ENCODE measurements at regions not wholly inside any gene's neighbourhood (a gene's known extent, or its start where the extent isn't known, plus 50 kb on each side); places are given as distances from the start of the nearest gene placed in this dataset.

GRCh38 chr19:34305221-34306083 is 51.1 kb downstream of the GARRE1 start:
- DNase-seq (ENCODE audit: low spot score) (no peak), ATAC-seq (ENCODE audit: low read depth) (no peak)
- Histone ChIP-seq H3K36me3 (ENCODE audit: low read depth) (peaks cover 15% of the 10 kb centered on the region), H3K9me3 (ENCODE audit: severe bottlenecking) (no peaks in the 10 kb centered on the region), H3K27me3 (ENCODE audit: insufficient read depth, poor library complexity, severe bottlenecking) (no peaks in the 10 kb centered on the region), H3K4me1 (ENCODE audit: insufficient read depth, poor library complexity, severe bottlenecking) (no peaks in the 10 kb centered on the region), H3K4me3 (ENCODE audit: severe bottlenecking) (no peak overlapping the region), H3K27ac (ENCODE audit: poor library complexity, severe bottlenecking) (no peak overlapping the region)
- TF ChIP-seq, protein P1, sequence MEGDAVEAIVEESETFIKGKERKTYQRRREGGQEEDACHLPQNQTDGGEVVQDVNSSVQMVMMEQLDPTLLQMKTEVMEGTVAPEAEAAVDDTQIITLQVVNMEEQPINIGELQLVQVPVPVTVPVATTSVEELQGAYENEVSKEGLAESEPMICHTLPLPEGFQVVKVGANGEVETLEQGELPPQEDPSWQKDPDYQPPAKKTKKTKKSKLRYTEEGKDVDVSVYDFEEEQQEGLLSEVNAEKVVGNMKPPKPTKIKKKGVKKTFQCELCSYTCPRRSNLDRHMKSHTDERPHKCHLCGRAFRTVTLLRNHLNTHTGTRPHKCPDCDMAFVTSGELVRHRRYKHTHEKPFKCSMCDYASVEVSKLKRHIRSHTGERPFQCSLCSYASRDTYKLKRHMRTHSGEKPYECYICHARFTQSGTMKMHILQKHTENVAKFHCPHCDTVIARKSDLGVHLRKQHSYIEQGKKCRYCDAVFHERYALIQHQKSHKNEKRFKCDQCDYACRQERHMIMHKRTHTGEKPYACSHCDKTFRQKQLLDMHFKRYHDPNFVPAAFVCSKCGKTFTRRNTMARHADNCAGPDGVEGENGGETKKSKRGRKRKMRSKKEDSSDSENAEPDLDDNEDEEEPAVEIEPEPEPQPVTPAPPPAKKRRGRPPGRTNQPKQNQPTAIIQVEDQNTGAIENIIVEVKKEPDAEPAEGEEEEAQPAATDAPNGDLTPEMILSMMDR (IDR thresholded peaks at IDR 0.05; ENCODE audit: poor library complexity, severe bottlenecking): no peak

DNA sequence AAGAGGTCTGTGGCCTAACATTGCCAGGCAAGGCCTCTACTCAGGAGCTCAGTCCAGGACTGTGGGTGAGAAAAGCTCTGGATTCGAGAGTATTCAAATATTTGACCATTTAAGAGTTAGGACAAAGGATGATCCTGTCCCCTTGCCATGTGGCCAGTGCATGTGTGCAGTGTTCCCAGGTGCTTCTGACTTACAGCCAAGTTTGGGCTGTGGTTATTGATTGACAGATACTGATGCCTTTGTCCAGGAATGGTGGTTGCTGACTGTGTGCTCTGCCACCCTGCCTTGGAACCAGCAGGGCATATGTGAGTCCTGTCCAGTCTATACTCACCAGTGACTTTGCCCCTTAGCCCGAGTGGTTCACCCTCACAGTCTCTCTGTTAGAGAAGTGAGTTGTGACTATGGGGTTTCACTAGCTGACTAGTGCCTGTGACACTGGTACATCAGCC is 51.9 kb downstream of the GARRE1 start:
- no peak for ATAC-seq (ENCODE audit: low read depth)
- Histone ChIP-seq H3K27ac (ENCODE audit: poor library complexity, severe bottlenecking) (no peak overlapping the region), H3K4me3 (ENCODE audit: severe bottlenecking) (no peak overlapping the region), H3K4me1 (ENCODE audit: insufficient read depth, poor library complexity, severe bottlenecking) (no peaks in the 10 kb centered on the region), H3K9me3 (ENCODE audit: severe bottlenecking) (no peaks in the 10 kb centered on the region), H3K27me3 (ENCODE audit: insufficient read depth, poor library complexity, severe bottlenecking) (no peaks in the 10 kb centered on the region), H3K36me3 (ENCODE audit: low read depth) (peaks cover 15% of the 10 kb centered on the region)
- no peak for DNase-seq (ENCODE audit: low spot score)
- TF ChIP-seq, protein P1 (IDR thresholded peaks at IDR 0.05; ENCODE audit: poor library complexity, severe bottlenecking): no peak

GRCh38 chr19:34306824-34307223 is 52.5 kb downstream of the GARRE1 start:
- no peaks in the 10 kb centered on the region for H3K27me3 ChIP-seq (ENCODE audit: insufficient read depth, poor library complexity, severe bottlenecking)
- DNase-seq (ENCODE audit: low spot score) (no peak), ATAC-seq (ENCODE audit: low read depth) (no peak)
- TF ChIP-seq, protein P1 (IDR thresholded peaks at IDR 0.05; ENCODE audit: poor library complexity, severe bottlenecking): no peak
- no peak overlapping the region for H3K4me3 ChIP-seq (ENCODE audit: severe bottlenecking)
- no peak overlapping the region for H3K27ac ChIP-seq (ENCODE audit: poor library complexity, severe bottlenecking)
- H3K9me3 ChIP-seq (ENCODE audit: severe bottlenecking): no peaks in the 10 kb centered on the region
- no peaks in the 10 kb centered on the region for H3K4me1 ChIP-seq (ENCODE audit: insufficient read depth, poor library complexity, severe bottlenecking)
- peaks cover 15% of the 10 kb centered on the region for H3K36me3 ChIP-seq (ENCODE audit: low read depth)

- DNase-seq (ENCODE audit: low spot score) (no peak), ATAC-seq (ENCODE audit: low read depth) (no peak)
- H3K27ac ChIP-seq (ENCODE audit: poor library complexity, severe bottlenecking): no peak overlapping the region
- no peaks in the 10 kb centered on the region for H3K27me3 ChIP-seq (ENCODE audit: insufficient read depth, poor library complexity, severe bottlenecking)
- peaks cover 13% of the 10 kb centered on the region for H3K4me1 ChIP-seq (ENCODE audit: insufficient read depth, poor library complexity, severe bottlenecking)
- no peaks in the 10 kb centered on the region for H3K9me3 ChIP-seq (ENCODE audit: severe bottlenecking)
- peaks cover 8% of the 10 kb centered on the region; the same call in 1 of the 2 replicates for H3K36me3 ChIP-seq (ENCODE audit: low read depth)
- TF ChIP-seq, protein P1 (IDR thresholded peaks at IDR 0.05; ENCODE audit: poor library complexity, severe bottlenecking): no peak
- no peak overlapping the region for H3K4me3 ChIP-seq (ENCODE audit: severe bottlenecking)
Observed at GRCh38 chr19:34308381-34309367, 54.3 kb downstream of the GARRE1 start.
